ENCODE measurements at regions not wholly inside any gene's neighbourhood (a gene's known extent, or its start where the extent isn't known, plus 50 kb on each side); places are given as distances from the start of the nearest gene placed in this dataset.

- H4K20me1 ChIP-seq (replicated peaks in 1 of 2; ENCODE audit: control insufficient read depth in 1 of 2, insufficient read depth in 2 of 2, low read length in 2 of 2): no peaks in the 10 kb centered on the region
- no peak overlapping the region for H3K27ac ChIP-seq (ENCODE audit: low read depth, low read length)
- H3K14ac ChIP-seq (ENCODE audit: insufficient read length): no peak overlapping the region
- no peaks in the 10 kb centered on the region for H3K27me3 ChIP-seq (replicated peaks in 1 of 4; ENCODE audit: control insufficient read depth in 3 of 4, extremely low read depth in 1 of 4, insufficient read depth in 3 of 4, low read length in 3 of 4)
- no peak for FAIRE-seq
- H2BK120ac ChIP-seq (replicated peaks; ENCODE audit: low read depth, low read length): no peak overlapping the region
- no peaks in the 10 kb centered on the region; the same call in 1 of the 2 replicates for H3K23me2 ChIP-seq (ENCODE audit: low read depth, low read length)
- WGBS, 2 experiments (ENCODE audit: extremely low coverage in 1 of 2, insufficient coverage in 1 of 2, insufficient read length in 1 of 2, insufficient replicate concordance in 2 of 2, low coverage in 1 of 2, low lambda C conversion rate in 2 of 2, missing lambda C conversion rate in 1 of 2): 89% methylated on average over 2 of the region's 2 CpGs; no CpG with 5 or more reads in 1 of the 2 experiments
- H2BK20ac ChIP-seq (ENCODE audit: low read length): no peak overlapping the region
- TF ChIP-seq JUND (IDR thresholded peaks at IDR 0.05; ENCODE audit: low read length) (no peak), TEAD4 (IDR thresholded peaks at IDR 0.05; ENCODE audit: low read depth, low read length) (no peak), BCL11A (IDR thresholded peaks at IDR 0.05; ENCODE audit: low read depth in 2 of 2, low read length in 2 of 2) (no peak), EGR1 (IDR thresholded peaks at IDR 0.05; ENCODE audit: borderline replicate concordance, low read depth, low read length) (no peak), ATF3 (IDR thresholded peaks at IDR 0.05; ENCODE audit: insufficient read depth, low read depth, low read length) (no peak), TBP (IDR thresholded peaks at IDR 0.05; ENCODE audit: low read depth, low read length) (no peak)
- POLR2A ChIA-PET (ENCODE audit: partially characterized antibody): no interaction called here
- H3K18ac ChIP-seq (ENCODE audit: extremely low read depth, low read length): no peak overlapping the region; the same call in 1 of the 2 replicates
- peaks cover 0 to 2% (median 1%) of the 10 kb centered on the region in 4 experiments; a peak in 2 of 7 replicates for H3K4me1 ChIP-seq (replicated peaks in 1 of 4; ENCODE audit: control insufficient read depth in 3 of 4, insufficient read depth in 4 of 4, low read length in 3 of 4)
- no peak overlapping the region for H4K5ac ChIP-seq (ENCODE audit: insufficient read length, low read depth, low read length)
- no peaks in the 10 kb centered on the region for H3K79me1 ChIP-seq (ENCODE audit: low read depth, low read length)
- no peak overlapping the region for H2BK15ac ChIP-seq (ENCODE audit: low read length)
- H4K91ac ChIP-seq (replicated peaks; ENCODE audit: insufficient read length, low read length): no peak overlapping the region
- H3K36me3 ChIP-seq (ENCODE audit: control insufficient read depth in 2 of 4, insufficient read depth in 4 of 4, low read length in 3 of 4): no peaks in the 10 kb centered on the region
- H2AFZ ChIP-seq (ENCODE audit: low read length): no peak overlapping the region; the same call in 1 of the 2 replicates
- no peak overlapping the region for H3K23ac ChIP-seq (ENCODE audit: insufficient read length)
- H2BK5ac ChIP-seq (ENCODE audit: low read depth, low read length): no peak overlapping the region
- no peak overlapping the region for H2BK12ac ChIP-seq (ENCODE audit: low read depth, low read length)
- no peaks in the 10 kb centered on the region for H3K79me2 ChIP-seq (ENCODE audit: control insufficient read depth in 1 of 2, insufficient read depth in 2 of 2, low read length in 2 of 2)
- DNase-seq (ENCODE audit: low read depth in 1 of 2, low spot score in 2 of 2): no peak
- no peak overlapping the region for H3K4me2 ChIP-seq (ENCODE audit: insufficient read depth in 1 of 2, low read depth in 2 of 2, low read length in 2 of 2)
- H3K9ac ChIP-seq (replicated peaks in 1 of 4; ENCODE audit: extremely low read depth in 1 of 4, low read depth in 3 of 4, low read length in 3 of 4): no peak overlapping the region
- no peak overlapping the region for H4K8ac ChIP-seq (ENCODE audit: extremely low read depth, insufficient read depth, low read length)
- no peak overlapping the region for H3K56ac ChIP-seq (replicated peaks; ENCODE audit: insufficient read length, low read depth, low read length)
- no peak overlapping the region for H2AK5ac ChIP-seq (ENCODE audit: low read depth, low read length)
- H3K4me3 ChIP-seq (ENCODE audit: extremely low read depth in 1 of 4, insufficient read depth in 2 of 4, low read depth in 3 of 4, low read length in 4 of 4): no peak overlapping the region
- no peak overlapping the region for H3K4ac ChIP-seq (replicated peaks; ENCODE audit: insufficient read length, low read depth, low read length)
- CTCF ChIA-PET (ENCODE audit: partially characterized antibody): no interaction called here
- H3K9me3 ChIP-seq (ENCODE audit: insufficient read depth in 2 of 2, low read depth in 1 of 2, low read length in 1 of 2): no peaks in the 10 kb centered on the region
Measured at GRCh38 chrX:1719270-1719669, 104.4 kb downstream of the ASMT start.

Measured in H1 (cell line).